ENCODE measurements at regions not wholly inside any gene's neighbourhood (a gene's known extent, or its start where the extent isn't known, plus 50 kb on each side); places are given as distances from the start of the nearest gene placed in this dataset.

DNA sequence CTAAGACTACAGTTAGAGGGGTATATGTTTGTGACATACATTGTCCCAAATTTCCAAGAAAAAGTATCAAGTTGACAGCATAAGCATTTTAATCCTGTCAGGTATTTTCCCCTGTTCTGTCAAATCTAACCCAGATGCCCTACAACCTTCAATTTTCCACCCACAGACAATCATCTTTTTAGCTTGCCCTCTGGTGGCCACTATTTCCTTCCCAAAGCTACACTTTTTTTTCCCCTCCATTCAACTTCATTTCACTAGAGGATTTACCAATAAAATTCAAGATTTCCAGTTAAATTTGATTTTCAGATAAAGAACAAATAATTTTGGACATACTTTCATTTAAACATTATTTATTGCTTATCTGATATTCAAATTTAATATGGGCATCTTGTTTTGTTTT lies 286.6 kb downstream of the TENT5A start:
- Histone ChIP-seq H3K9me2 (ENCODE audit: insufficient read depth) (no peaks in the 10 kb centered on the region), H3K9me3 (ENCODE audit: control insufficient read depth in 1 of 2, insufficient read depth in 1 of 2, low read depth in 1 of 2, low read length in 2 of 2) (no peaks in the 10 kb centered on the region), H3K79me2 (ENCODE audit: insufficient read depth, low read length) (no peaks in the 10 kb centered on the region), H3K36me3 (ENCODE audit: control insufficient read depth in 1 of 2, insufficient read depth in 2 of 2, low read length in 2 of 2) (no peaks in the 10 kb centered on the region), H3K27ac (ENCODE audit: low read depth, low read length) (no peak overlapping the region), H4K20me1 (ENCODE audit: insufficient read depth) (no peaks in the 10 kb centered on the region), H3K4me3 (replicated peaks in 1 of 2; ENCODE audit: low read depth in 1 of 2, low read length in 2 of 2) (no peak overlapping the region), H3K9ac (ENCODE audit: low read length) (no peak overlapping the region), H3K27me3 (ENCODE audit: insufficient read depth, low read length) (no peaks in the 10 kb centered on the region), H3K4me2 (ENCODE audit: low read length) (no peak overlapping the region), H2AFZ (ENCODE audit: low read depth, low read length, poor library complexity, severe bottlenecking) (peak overlapping the region; percentile 32), H3K4me1 (ENCODE audit: control insufficient read depth in 1 of 2, insufficient read depth in 2 of 2, low read length in 2 of 2) (no peaks in the 10 kb centered on the region)
- peak; percentile 37 for DNase-seq (ENCODE audit: low read depth, low spot score)
- ATAC-seq = peak; percentile 50
- POLR2A ChIA-PET = no interaction called here
- intact Hi-C loops (cut with micrococcal nuclease) = loop anchor here (5.0 to 10.0 kb wide), 4 partner anchors 224 to 1331 kb away; partner anchors contain the start of gene TENT5A
- TF ChIP-seq CEBPB (IDR thresholded peaks at IDR 0.05; ENCODE audit: low read depth) = no peak
- no peak for TF ChIP-seq JUND (IDR thresholded peaks at IDR 0.05)
- no peak for TF ChIP-seq EGR1 (IDR thresholded peaks at IDR 0.05; ENCODE audit: low read depth)
- peak; percentile 60 to 72 (median 68); a peak in 5 of 6 replicates for TF ChIP-seq CTCF (IDR thresholded peaks at IDR 0.05 in 2 of 3, conservative IDR thresholded peaks at IDR 0.05 in 1 of 3; ENCODE audit: borderline replicate concordance in 1 of 3, insufficient read depth in 1 of 3, low read depth in 2 of 3, low read length in 2 of 3)
- TF ChIP-seq CBX3 (IDR thresholded peaks at IDR 0.05; ENCODE audit: low read depth) = 0 out of 2 replicates have a peak, but pooled peaks have one; percentile 36
- TF ChIP-seq ATF3 (IDR thresholded peaks at IDR 0.05) = no peak
- TF ChIP-seq FOSL1 (IDR thresholded peaks at IDR 0.05; ENCODE audit: low read depth) = no peak
- no peak for TF ChIP-seq REST (IDR thresholded peaks at IDR 0.05; ENCODE audit: low read depth)
- no peak for TF ChIP-seq EZH2 (IDR thresholded peaks at IDR 0.05)
- TF ChIP-seq, protein P1, sequence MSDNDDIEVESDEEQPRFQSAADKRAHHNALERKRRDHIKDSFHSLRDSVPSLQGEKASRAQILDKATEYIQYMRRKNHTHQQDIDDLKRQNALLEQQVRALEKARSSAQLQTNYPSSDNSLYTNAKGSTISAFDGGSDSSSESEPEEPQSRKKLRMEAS (IDR thresholded peaks at IDR 0.05) = no peak
- no peak for TF ChIP-seq SIN3A (IDR thresholded peaks at IDR 0.05; ENCODE audit: low read depth)
- peak; percentile 66 for TF ChIP-seq RAD21 (IDR thresholded peaks at IDR 0.05; ENCODE audit: low read depth)
- no peak for TF ChIP-seq TCF7L2 (IDR thresholded peaks at IDR 0.05; ENCODE audit: borderline replicate concordance, extremely low read depth, insufficient read depth, insufficient read length)
- no peak for TF ChIP-seq ZFX (IDR thresholded peaks at IDR 0.05)
- no TSS peak for BruUV-seq (replicated peaks)
- CTCF ChIA-PET = interaction anchor here (1.0 to 2.0 kb wide), 7 partner anchors 9 to 860 kb away, joined by 3 to 7 read pairs (median 3); no protein-coding TSS in a partner anchor
- RAD21 ChIA-PET (ENCODE audit: low non-redundant PET in 1 of 2, low total read pairs in 2 of 2, uncharacterized antibody in 2 of 2, unreplicated experiment in 2 of 2) = no interaction called here
